Neural progenitor cell (in vitro differentiated cells): ENCODE measurements at regions not wholly inside any gene's neighbourhood (a gene's known extent, or its start where the extent isn't known, plus 50 kb on each side); places are given as distances from the start of the nearest gene placed in this dataset.

Source experiments
- DNase-seq: peaks from one replicate; pipeline ENCODE4 v3.0.0-alpha.2; 2016; ENCODE audit warnings: low spot score
- H2AFZ ChIP-seq: fragments of 200-600 bp; sonication (generic); replicated peaks from 2 replicates; pipeline ENCODE4 v1.6.1; 2016; ENCODE audit warnings: antibody characterized with exemption
- H3F3A ChIP-seq: fragments of 200-600 bp; sonication (generic); 2 replicates; pipeline ENCODE4 v1.6.1; 2016; ENCODE audit warnings: antibody characterized with exemption, low read depth
- H3K27ac ChIP-seq: fragments of 200-600 bp; sonication (generic); 2 replicates; pipeline ENCODE4 v1.5.1; 2016; ENCODE audit warnings: mild to moderate bottlenecking
- H3K27me3 ChIP-seq: fragments of 200-600 bp; sonication (generic); 2 replicates; pipeline ENCODE4 v1.6.1; 2016; ENCODE audit warnings: mild to moderate bottlenecking, moderate library complexity
- H3K36me3 ChIP-seq: fragments of 200-600 bp; sonication (generic); 2 replicates; pipeline ENCODE4 v1.5.1; 2016
- H3K4me1 ChIP-seq: fragments of 200-600 bp; sonication (generic); 2 replicates; pipeline ENCODE4 v1.6.1; 2016; ENCODE audit warnings: mixed run types
- H3K4me2 ChIP-seq: fragments of 200-600 bp; sonication (generic); 2 replicates; pipeline ENCODE4 v1.6.1; 2016
- H3K4me3 ChIP-seq: fragments of 200-600 bp; sonication (generic); 2 replicates; pipeline ENCODE4 v1.5.1; 2016
- H3K79me2 ChIP-seq: fragments of 200-600 bp; sonication (generic); 2 replicates; pipeline ENCODE4 v1.6.1; 2016; ENCODE audit warnings: low read depth
- H3K9ac ChIP-seq: fragments of 200-600 bp; sonication (generic); 2 replicates; pipeline ENCODE4 v1.6.1; 2016
- H3K9me3 ChIP-seq: fragments of 200-600 bp; sonication (generic); 2 replicates; pipeline ENCODE4 v1.5.1; 2016; ENCODE audit warnings: low read depth
- H4K20me1 ChIP-seq: fragments of 200-600 bp; sonication (generic); 2 replicates; pipeline ENCODE4 v1.6.1; 2016; ENCODE audit warnings: low read depth
- H3K27ac Mint-ChIP-seq: 3 replicates; pipeline ENCODE4 v1.8.0; 2021; ENCODE audit warnings: mixed read lengths
- H3K27me3 Mint-ChIP-seq: 2 replicates; pipeline ENCODE4 v1.8.0; 2022; ENCODE audit warnings: low read depth, mild to moderate bottlenecking, inconsistent platforms, moderate library complexity, mixed read lengths; ENCODE audit not compliant: insufficient read depth
- H3K36me3 Mint-ChIP-seq: 3 replicates; pipeline ENCODE4 v1.8.0; 2021; ENCODE audit warnings: mixed read lengths
- H3K4me1 Mint-ChIP-seq: 3 replicates; pipeline ENCODE4 v1.8.0; 2021; ENCODE audit warnings: mixed read lengths
- H3K4me3 Mint-ChIP-seq: 3 replicates; pipeline ENCODE4 v1.8.0; 2021; ENCODE audit warnings: mild to moderate bottlenecking, moderate library complexity, mixed read lengths
- H3K9me3 Mint-ChIP-seq: 3 replicates; pipeline ENCODE4 v1.8.0; 2020; ENCODE audit warnings: mixed read lengths
- EZH2 ChIP-seq: fragments of 200-600 bp; sonication (generic); IDR thresholded peaks from 2 replicates; pipeline ENCODE4 v1.6.1; 2017; ENCODE audit warnings: antibody characterized with exemption, mild to moderate bottlenecking, moderate library complexity
- EZH2phosphoT487 ChIP-seq: fragments of 200-600 bp; sonication (generic); IDR thresholded peaks from 2 replicates; pipeline ENCODE4 v1.6.1; 2017; ENCODE audit warnings: antibody characterized with exemption
- TF ChIP-seq, protein P1 (sequence below): fragments of 200-600 bp; sonication (generic); IDR thresholded peaks from 2 replicates; pipeline ENCODE4 v1.5.1; 2017; ENCODE audit warnings: antibody characterized with exemption, mild to moderate bottlenecking

DNA sequence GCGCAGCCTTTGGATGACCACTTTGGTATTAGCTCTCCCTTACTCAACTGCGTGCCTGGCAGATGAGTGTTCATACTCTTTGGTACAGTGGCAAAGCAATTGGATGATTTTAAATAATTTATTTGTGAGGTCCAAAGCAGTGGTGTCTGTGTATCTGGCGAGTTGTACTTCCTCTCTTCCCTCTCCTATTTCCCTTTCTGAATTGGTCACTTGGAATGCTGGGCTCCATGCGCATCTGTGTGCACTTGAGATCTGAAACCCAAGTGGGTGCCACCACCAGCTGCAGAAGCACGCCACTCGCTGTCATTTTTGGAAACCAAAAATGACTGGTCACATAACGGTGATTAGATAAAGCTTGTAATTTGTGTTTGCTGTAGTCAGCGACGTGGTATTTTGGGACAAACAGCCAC lies 386.0 kb upstream of the KLF4 start:
- H3K4me3 ChIP-seq = no peak overlapping the region
- no peak for TF ChIP-seq EZH2
- TF ChIP-seq, protein P1, sequence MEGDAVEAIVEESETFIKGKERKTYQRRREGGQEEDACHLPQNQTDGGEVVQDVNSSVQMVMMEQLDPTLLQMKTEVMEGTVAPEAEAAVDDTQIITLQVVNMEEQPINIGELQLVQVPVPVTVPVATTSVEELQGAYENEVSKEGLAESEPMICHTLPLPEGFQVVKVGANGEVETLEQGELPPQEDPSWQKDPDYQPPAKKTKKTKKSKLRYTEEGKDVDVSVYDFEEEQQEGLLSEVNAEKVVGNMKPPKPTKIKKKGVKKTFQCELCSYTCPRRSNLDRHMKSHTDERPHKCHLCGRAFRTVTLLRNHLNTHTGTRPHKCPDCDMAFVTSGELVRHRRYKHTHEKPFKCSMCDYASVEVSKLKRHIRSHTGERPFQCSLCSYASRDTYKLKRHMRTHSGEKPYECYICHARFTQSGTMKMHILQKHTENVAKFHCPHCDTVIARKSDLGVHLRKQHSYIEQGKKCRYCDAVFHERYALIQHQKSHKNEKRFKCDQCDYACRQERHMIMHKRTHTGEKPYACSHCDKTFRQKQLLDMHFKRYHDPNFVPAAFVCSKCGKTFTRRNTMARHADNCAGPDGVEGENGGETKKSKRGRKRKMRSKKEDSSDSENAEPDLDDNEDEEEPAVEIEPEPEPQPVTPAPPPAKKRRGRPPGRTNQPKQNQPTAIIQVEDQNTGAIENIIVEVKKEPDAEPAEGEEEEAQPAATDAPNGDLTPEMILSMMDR = no peak
- TF ChIP-seq EZH2phosphoT487 = no peak
- H3K36me3 Mint-ChIP-seq = no peaks in the 10 kb centered on the region

DNA sequence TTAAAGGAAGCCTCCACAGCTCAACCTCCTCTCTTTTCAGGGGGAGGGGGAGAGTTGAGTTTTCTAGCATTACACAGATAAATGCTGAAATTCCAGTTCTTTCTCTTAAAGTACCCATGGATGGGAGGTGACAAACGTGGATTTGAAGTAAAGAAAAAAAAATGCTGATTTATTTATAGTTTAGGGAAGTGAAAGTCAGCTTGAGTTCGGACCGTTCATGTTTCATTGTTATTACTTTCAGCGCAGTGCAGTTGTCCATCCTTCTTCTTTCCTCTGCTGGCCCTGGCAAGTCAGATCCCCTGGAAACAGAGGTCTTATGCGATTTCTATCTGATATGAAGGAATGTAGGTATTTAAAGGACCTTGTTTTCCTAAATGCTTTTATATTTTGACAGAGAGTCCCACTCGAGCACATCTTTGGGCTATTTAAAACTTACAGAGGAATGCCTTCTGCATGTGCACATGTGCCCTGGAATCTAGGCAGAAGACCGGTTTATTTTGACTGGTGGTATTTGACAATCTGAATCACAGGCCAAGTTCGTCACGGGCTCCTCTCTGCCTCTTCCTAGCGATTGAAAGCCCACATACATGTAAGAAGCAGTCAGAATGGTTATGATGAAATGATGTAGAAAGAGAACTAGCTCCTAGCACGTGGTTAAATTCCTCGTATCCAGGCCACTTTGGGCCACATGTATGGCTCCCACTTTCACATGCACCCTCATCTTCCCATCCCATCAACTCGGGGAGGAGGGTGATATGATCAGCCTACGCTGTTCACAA lies 385.2 kb upstream of the KLF4 start:
- H3K27ac Mint-ChIP-seq = no peak overlapping the region
- H3K4me3 ChIP-seq = no peak overlapping the region
- no peaks in the 10 kb centered on the region for H3K36me3 ChIP-seq
- no peak overlapping the region for H2AFZ ChIP-seq
- H3K9me3 Mint-ChIP-seq = no peaks in the 10 kb centered on the region
- no peak overlapping the region for H3K9ac ChIP-seq
- no peak for DNase-seq
- H3K27ac ChIP-seq = no peak overlapping the region
- TF ChIP-seq, protein P1 = no peak
- TF ChIP-seq EZH2 (no peak), EZH2phosphoT487 (no peak)
- no peaks in the 10 kb centered on the region for H3K9me3 ChIP-seq
- H3K79me2 ChIP-seq = no peaks in the 10 kb centered on the region
- no peak overlapping the region for H3K4me2 ChIP-seq
- peaks cover 9% of the 10 kb centered on the region for H3F3A ChIP-seq
- H3K4me1 Mint-ChIP-seq = peaks cover 9% of the 10 kb centered on the region
- H3K4me1 ChIP-seq = peaks cover 11% of the 10 kb centered on the region
- no peaks in the 10 kb centered on the region for H3K36me3 Mint-ChIP-seq
- H3K27me3 Mint-ChIP-seq = peaks cover 6% of the 10 kb centered on the region
- H3K4me3 Mint-ChIP-seq = no peak overlapping the region
- H3K27me3 ChIP-seq = no peaks in the 10 kb centered on the region
- no peaks in the 10 kb centered on the region for H4K20me1 ChIP-seq

More for the DNA sequence above, 386.0 kb upstream of the KLF4 start:
- H3K9me3 ChIP-seq = no peaks in the 10 kb centered on the region
- H3K36me3 ChIP-seq = no peaks in the 10 kb centered on the region
- H3K4me2 ChIP-seq = no peak overlapping the region
- H3K27me3 ChIP-seq = no peaks in the 10 kb centered on the region
- H2AFZ ChIP-seq = no peak overlapping the region
- Mint-ChIP-seq H3K27me3 (peaks cover 6% of the 10 kb centered on the region), H3K9me3 (no peaks in the 10 kb centered on the region), H3K27ac (no peak overlapping the region), H3K4me3 (no peak overlapping the region), H3K4me1 (peaks cover 9% of the 10 kb centered on the region)
- H3K4me1 ChIP-seq = peaks cover 11% of the 10 kb centered on the region
- H3K79me2 ChIP-seq = no peaks in the 10 kb centered on the region
- no peak overlapping the region for H3K9ac ChIP-seq
- no peak for DNase-seq
- H4K20me1 ChIP-seq = no peaks in the 10 kb centered on the region
- H3F3A ChIP-seq = peaks cover 9% of the 10 kb centered on the region
- H3K27ac ChIP-seq = no peak overlapping the region

DNA sequence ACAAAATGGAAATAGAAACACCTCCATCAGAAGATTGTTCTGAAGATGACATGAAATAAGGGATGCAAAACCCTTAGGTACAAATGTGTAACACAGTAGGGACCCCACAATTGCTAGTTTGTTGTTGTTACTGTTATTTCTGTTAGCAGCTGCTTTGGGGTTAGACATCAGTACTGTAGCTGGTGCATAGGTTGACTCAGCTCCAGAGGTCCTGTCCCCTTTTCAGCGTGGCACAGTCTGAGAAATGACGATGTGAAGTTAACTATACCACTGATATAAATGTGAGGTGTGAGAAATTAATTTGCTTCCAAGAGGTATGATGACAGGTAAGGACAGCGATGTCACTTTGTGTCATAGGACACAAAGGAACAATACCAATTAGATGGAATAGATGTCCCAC lies 384.6 kb upstream of the KLF4 start:
- H3K27me3 ChIP-seq = no peaks in the 10 kb centered on the region
- H3K36me3 ChIP-seq = no peaks in the 10 kb centered on the region
- H3K4me1 ChIP-seq = peaks cover 11% of the 10 kb centered on the region
- peaks cover 9% of the 10 kb centered on the region for H3F3A ChIP-seq
- TF ChIP-seq, protein P1 = no peak
- TF ChIP-seq EZH2 = no peak
- TF ChIP-seq EZH2phosphoT487 = no peak
- H3K9ac ChIP-seq = no peak overlapping the region
- no peak overlapping the region for H3K4me2 ChIP-seq
- H2AFZ ChIP-seq = no peak overlapping the region
- Mint-ChIP-seq H3K9me3 (no peaks in the 10 kb centered on the region), H3K36me3 (no peaks in the 10 kb centered on the region), H3K4me1 (peaks cover 9% of the 10 kb centered on the region), H3K27ac (no peak overlapping the region), H3K4me3 (no peak overlapping the region), H3K27me3 (peaks cover 6% of the 10 kb centered on the region)
- H3K4me3 ChIP-seq = no peak overlapping the region
- H3K9me3 ChIP-seq = no peaks in the 10 kb centered on the region
- no peaks in the 10 kb centered on the region for H3K79me2 ChIP-seq
- DNase-seq = no peak
- no peaks in the 10 kb centered on the region for H4K20me1 ChIP-seq
- no peak overlapping the region for H3K27ac ChIP-seq
